ENCODE measurements at regions not wholly inside any gene's neighbourhood (a gene's known extent, or its start where the extent isn't known, plus 50 kb on each side); places are given as distances from the start of the nearest gene placed in this dataset.

GRCh38 chr2:8300216-8300615 is 381.6 kb upstream of the ID2 start:
- Histone ChIP-seq H3K9me3 (ENCODE audit: control insufficient read depth, insufficient read depth, low read depth, low read length) (no peaks in the 10 kb centered on the region), H3K4me1 (ENCODE audit: control insufficient read depth, insufficient read depth, low read length) (no peaks in the 10 kb centered on the region), H3K4me3 (ENCODE audit: low read depth, low read length) (no peak overlapping the region), H3K27ac (ENCODE audit: extremely low read depth, low read depth, low read length) (no peak overlapping the region), H3K36me3 (ENCODE audit: control insufficient read depth in 2 of 2, insufficient read depth in 1 of 2, low read length in 2 of 2) (no peaks in the 10 kb centered on the region)
- ChIA-PET CTCF (no interaction called here), POLR2A (no interaction called here)
- TF ChIP-seq ZNF391 (tag by site-specific recombination; IDR thresholded peaks at IDR 0.05; ENCODE audit: borderline replicate concordance, low read depth): no peak
- no peak for TF ChIP-seq ZNF366 (tag by site-specific recombination; conservative IDR thresholded peaks at IDR 0.05)
- TF ChIP-seq ZNF175 (tag by site-specific recombination; IDR thresholded peaks at IDR 0.05): no peak
- no peak for TF ChIP-seq ZNF112 (tag by site-specific recombination; IDR thresholded peaks at IDR 0.05)
- TF ChIP-seq ZNF791 (tag by site-specific recombination; IDR thresholded peaks at IDR 0.05): no peak
- no peak for TF ChIP-seq ZNF426 (tag by site-specific recombination; IDR thresholded peaks at IDR 0.05)
- no peak for TF ChIP-seq ZFP69B (tag by site-specific recombination; IDR thresholded peaks at IDR 0.05)
- TF ChIP-seq ZNF423 (tag by site-specific recombination; IDR thresholded peaks at IDR 0.05): no peak
- no peak for TF ChIP-seq ZNF692 (tag by site-specific recombination; IDR thresholded peaks at IDR 0.05)
- no peak for TF ChIP-seq ZSCAN16 (tag by site-specific recombination; IDR thresholded peaks at IDR 0.05)
- TF ChIP-seq ZNF335 (tag by site-specific recombination; conservative IDR thresholded peaks at IDR 0.05): no peak
- TF ChIP-seq ZNF280D (tag by site-specific recombination; IDR thresholded peaks at IDR 0.05): no peak
- TF ChIP-seq HIC1 (tag by site-specific recombination; IDR thresholded peaks at IDR 0.05): no peak
- no peak for TF ChIP-seq ZBTB1 (tag by site-specific recombination; IDR thresholded peaks at IDR 0.05)

GRCh38 chr2:8300905-8301304 is 381.0 kb upstream of the ID2 start:
- no peak overlapping the region for H3K27ac ChIP-seq (ENCODE audit: extremely low read depth, low read depth, low read length)
- ChIA-PET CTCF (no interaction called here), POLR2A (interaction anchor here (0.7 kb wide), 1 partner anchor 540 kb away, joined by 8 read pairs; no protein-coding TSS in a partner anchor)
- H3K4me1 ChIP-seq (ENCODE audit: control insufficient read depth, insufficient read depth, low read length): no peaks in the 10 kb centered on the region
- H3K4me3 ChIP-seq (ENCODE audit: low read depth, low read length): no peak overlapping the region
- no peaks in the 10 kb centered on the region for H3K36me3 ChIP-seq (ENCODE audit: control insufficient read depth in 2 of 2, insufficient read depth in 1 of 2, low read length in 2 of 2)
- H3K9me3 ChIP-seq (ENCODE audit: control insufficient read depth, insufficient read depth, low read depth, low read length): no peaks in the 10 kb centered on the region
- TF ChIP-seq ZBTB17 (tag by site-specific recombination; IDR thresholded peaks at IDR 0.05) (no peak), TRIM28 (IDR thresholded peaks at IDR 0.05; ENCODE audit: borderline replicate concordance, low read length) (no peak), HIC1 (tag by site-specific recombination; IDR thresholded peaks at IDR 0.05) (no peak), ZNF704 (tag by site-specific recombination; IDR thresholded peaks at IDR 0.05) (no peak), ATF2 (tag by site-specific recombination; IDR thresholded peaks at IDR 0.05; ENCODE audit: low read depth) (no peak), ZNF548 (tag by site-specific recombination; IDR thresholded peaks at IDR 0.05) (no peak)
- TF ChIP-seq, protein P1, sequence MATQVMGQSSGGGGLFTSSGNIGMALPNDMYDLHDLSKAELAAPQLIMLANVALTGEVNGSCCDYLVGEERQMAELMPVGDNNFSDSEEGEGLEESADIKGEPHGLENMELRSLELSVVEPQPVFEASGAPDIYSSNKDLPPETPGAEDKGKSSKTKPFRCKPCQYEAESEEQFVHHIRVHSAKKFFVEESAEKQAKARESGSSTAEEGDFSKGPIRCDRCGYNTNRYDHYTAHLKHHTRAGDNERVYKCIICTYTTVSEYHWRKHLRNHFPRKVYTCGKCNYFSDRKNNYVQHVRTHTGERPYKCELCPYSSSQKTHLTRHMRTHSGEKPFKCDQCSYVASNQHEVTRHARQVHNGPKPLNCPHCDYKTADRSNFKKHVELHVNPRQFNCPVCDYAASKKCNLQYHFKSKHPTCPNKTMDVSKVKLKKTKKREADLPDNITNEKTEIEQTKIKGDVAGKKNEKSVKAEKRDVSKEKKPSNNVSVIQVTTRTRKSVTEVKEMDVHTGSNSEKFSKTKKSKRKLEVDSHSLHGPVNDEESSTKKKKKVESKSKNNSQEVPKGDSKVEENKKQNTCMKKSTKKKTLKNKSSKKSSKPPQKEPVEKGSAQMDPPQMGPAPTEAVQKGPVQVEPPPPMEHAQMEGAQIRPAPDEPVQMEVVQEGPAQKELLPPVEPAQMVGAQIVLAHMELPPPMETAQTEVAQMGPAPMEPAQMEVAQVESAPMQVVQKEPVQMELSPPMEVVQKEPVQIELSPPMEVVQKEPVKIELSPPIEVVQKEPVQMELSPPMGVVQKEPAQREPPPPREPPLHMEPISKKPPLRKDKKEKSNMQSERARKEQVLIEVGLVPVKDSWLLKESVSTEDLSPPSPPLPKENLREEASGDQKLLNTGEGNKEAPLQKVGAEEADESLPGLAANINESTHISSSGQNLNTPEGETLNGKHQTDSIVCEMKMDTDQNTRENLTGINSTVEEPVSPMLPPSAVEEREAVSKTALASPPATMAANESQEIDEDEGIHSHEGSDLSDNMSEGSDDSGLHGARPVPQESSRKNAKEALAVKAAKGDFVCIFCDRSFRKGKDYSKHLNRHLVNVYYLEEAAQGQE (tag by site-specific recombination; IDR thresholded peaks at IDR 0.05): no peak
